B cell (primary cell): ENCODE measurements at regions not wholly inside any gene's neighbourhood (a gene's known extent, or its start where the extent isn't known, plus 50 kb on each side); places are given as distances from the start of the nearest gene placed in this dataset.

Experiments used
- ATAC-seq: fragments of 200-7000 bp; cut with Tn5 transposase; one replicate; pipeline ENCODE4 v1.10.0; 2021; ENCODE audit warnings: low read depth, mild to moderate bottlenecking, moderate number of reproducible peaks, moderate library complexity
- CTCF ChIA-PET: fragments of 350-600 bp; sonication (Branson Sonifier 250); formaldehyde crosslinking; loops from one replicate; lab custom pipeline; 2021; ENCODE audit warnings: antibody characterized with exemption, inconsistent platforms; lab: Charles Lee
- POLR2A ChIA-PET: fragments of 350-600 bp; sonication (Branson Sonifier 250); formaldehyde crosslinking; loops from one replicate; lab custom pipeline; 2021; ENCODE audit warnings: antibody characterized with exemption; lab: Charles Lee
- DNase-seq: peaks from one replicate; pipeline ENCODE4 v3.0.0; 2013
- H2AFZ ChIP-seq: 2 replicates; pipeline ENCODE4 v1.6.1; 2012; ENCODE audit warnings: mild to moderate bottlenecking, low read depth, low read length; ENCODE audit not compliant: insufficient read depth, poor library complexity, severe bottlenecking
- H3K27ac ChIP-seq, 2 donors: 1 replicate in 1 of 2; 2 replicates in 1 of 2; pipeline ENCODE4 v1.5.1; 2012 to 2013; ENCODE audit warnings: low read length in 2 of 2, mild to moderate bottlenecking in 2 of 2, moderate library complexity in 1 of 2
- H3K27me3 ChIP-seq, 4 experiments: fragments of 200-600 bp in 1 of 4; sonication (generic) in 1 of 4; replicated peaks in 1 of 4; 1 replicate in 2 of 4; 2 replicates in 2 of 4; pipeline versions ENCODE4 v1.6.1 to v1.7.0; 2013 to 2016; ENCODE audit warnings: low read length in 3 of 4, mild to moderate bottlenecking in 2 of 4, mixed read lengths in 1 of 4, moderate library complexity in 1 of 4; ENCODE audit not compliant: insufficient read depth in 4 of 4, control insufficient read depth in 3 of 4; ENCODE audit errors: control extremely low read depth in 1 of 4
- H3K36me3 ChIP-seq, 2 experiments: replicated peaks in 1 of 2; 1 replicate in 1 of 2; 2 replicates in 1 of 2; pipeline versions ENCODE4 v1.6.1 to v1.7.1; 2013; ENCODE audit warnings: low read length in 1 of 2; ENCODE audit not compliant: insufficient read depth in 2 of 2, control insufficient read depth in 1 of 2; ENCODE audit errors: control extremely low read depth in 1 of 2, extremely low read depth in 1 of 2
- H3K4me1 ChIP-seq, 2 donors: fragments of 200-600 bp in 1 of 2; sonication (generic) in 1 of 2; 1 replicate in 1 of 2; 2 replicates in 1 of 2; pipeline versions ENCODE4 v1.5.1 to v1.6.1; 2013 to 2017; ENCODE audit warnings: low read length in 2 of 2; ENCODE audit not compliant: control insufficient read depth in 2 of 2, insufficient read depth in 2 of 2
- H3K4me2 ChIP-seq: replicated peaks from 2 replicates; pipeline ENCODE3; 2012; ENCODE audit warnings: mild to moderate bottlenecking, low read depth, low read length; ENCODE audit not compliant: poor library complexity, severe bottlenecking
- H3K4me3 ChIP-seq, 5 experiments: fragments of 200-600 bp in 1 of 5; sonication (generic) in 1 of 5; 1 replicate in 3 of 5; 2 replicates in 2 of 5; pipeline versions ENCODE4 v1.5.1 to v1.7.0; 2011 to 2016; ENCODE audit warnings: low read length in 4 of 5, mild to moderate bottlenecking in 4 of 5, low read depth in 2 of 5, control low read depth in 1 of 5, moderate library complexity in 1 of 5; ENCODE audit not compliant: insufficient read depth in 1 of 5; ENCODE audit errors: control extremely low read depth in 1 of 5, extremely low read depth in 1 of 5
- H3K79me2 ChIP-seq: fragments of 200-600 bp; sonication (generic); one replicate; pipeline ENCODE4 v1.6.0; 2016; ENCODE audit warnings: low read length; ENCODE audit not compliant: control insufficient read depth, insufficient read depth
- H3K9ac ChIP-seq: fragments of 200-600 bp; sonication (generic); 2 replicates; pipeline ENCODE4 v1.6.1; 2017; ENCODE audit warnings: mild to moderate bottlenecking, low read length, moderate library complexity
- H3K9me3 ChIP-seq, 3 donors: one replicate each; pipeline versions ENCODE4 v1.6.1 to v1.7.1; 2013; ENCODE audit warnings: low read length in 2 of 3; ENCODE audit not compliant: control insufficient read depth in 2 of 3, insufficient read depth in 1 of 3; ENCODE audit errors: control extremely low read depth in 1 of 3
- H4K20me1 ChIP-seq: 2 replicates; pipeline ENCODE4 v1.6.0; 2012; ENCODE audit warnings: mild to moderate bottlenecking, low read length; ENCODE audit not compliant: insufficient read depth, control insufficient read depth, poor library complexity, severe bottlenecking
- H3K27ac Mint-ChIP-seq: one replicate; pipeline ENCODE4 v1.8.0; 2021; ENCODE audit warnings: mixed read lengths
- H3K27me3 Mint-ChIP-seq: one replicate; pipeline ENCODE4 v1.8.0; 2021; ENCODE audit warnings: mixed read lengths
- H3K4me1 Mint-ChIP-seq: one replicate; pipeline ENCODE4 v1.8.0; 2021; ENCODE audit warnings: mixed read lengths
- H3K4me3 Mint-ChIP-seq: one replicate; pipeline ENCODE4 v1.8.0; 2021; ENCODE audit warnings: mixed read lengths
- H3K9me3 Mint-ChIP-seq: one replicate; pipeline ENCODE4 v1.8.0; 2022; ENCODE audit warnings: mixed read lengths; ENCODE audit not compliant: insufficient read depth
- EZH2 ChIP-seq: IDR thresholded peaks from 2 replicates; pipeline ENCODE4 v1.6.1; 2012; ENCODE audit warnings: borderline replicate concordance, low read depth, mild to moderate bottlenecking, moderate library complexity, low read length; ENCODE audit not compliant: insufficient read depth, poor library complexity, severe bottlenecking
- WGBS: methylation state at CpG from one replicate; pipeline ENCODE4 v1.1.5; 2013; ENCODE audit warnings: missing lambda C conversion rate; ENCODE audit not compliant: insufficient coverage; 5-methylcytosine and 5-hydroxymethylcytosine counted together
- intact Hi-C: fragments of 100-400 bp; cut with micrococcal nuclease; formaldehyde crosslinking; loops from one replicate; pipeline ENCODE4 v1.10.0; 2022
- TF ChIP-seq, protein P1 (sequence below): fragments of 200-600 bp; IDR thresholded peaks from one replicate; pipeline ENCODE4 v1.8.0; 2022; ENCODE audit warnings: antibody characterized with exemption, mild to moderate bottlenecking

DNA sequence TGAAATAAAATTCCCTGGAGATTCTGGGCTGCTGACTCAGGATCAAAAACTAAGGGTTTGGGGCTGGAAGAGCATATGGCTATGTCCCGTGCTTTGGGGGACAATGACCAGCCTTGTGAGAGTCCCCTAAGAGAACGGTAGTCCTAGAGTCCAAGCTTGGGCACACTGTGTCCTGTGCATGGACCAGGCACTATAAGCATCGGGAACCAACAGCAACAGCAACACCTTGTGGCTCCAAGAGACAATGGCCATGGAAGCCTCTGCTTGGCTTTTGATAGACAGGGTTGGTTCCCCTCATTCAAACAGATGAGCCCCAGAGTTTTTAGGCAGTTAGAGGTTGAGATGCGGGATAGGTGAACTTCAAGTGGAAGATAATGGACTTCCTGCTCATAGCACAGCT lies 294.4 kb upstream of the CHAC2 start:
- Histone ChIP-seq H3K27ac (no peak overlapping the region), H3K9me3 (peaks cover 0 to 5% (median 0%) of the 10 kb centered on the region in 3 donors), H3K4me1 (no peaks in the 10 kb centered on the region), H2AFZ (no peak overlapping the region), H3K36me3 (no peaks in the 10 kb centered on the region), H3K4me3 (no peak overlapping the region), H3K79me2 (no peaks in the 10 kb centered on the region), H3K9ac (no peak overlapping the region), H3K27me3 (no peaks in the 10 kb centered on the region), H4K20me1 (no peaks in the 10 kb centered on the region), H3K4me2 (no peak overlapping the region)
- POLR2A ChIA-PET: no interaction called here
- Mint-ChIP-seq H3K9me3 (peaks cover 3% of the 10 kb centered on the region), H3K27me3 (no peaks in the 10 kb centered on the region), H3K27ac (no peak overlapping the region), H3K4me3 (no peak overlapping the region), H3K4me1 (no peaks in the 10 kb centered on the region)
- ATAC-seq (no peak), DNase-seq (no peak)
- no peak for TF ChIP-seq EZH2
- TF ChIP-seq, protein P1, sequence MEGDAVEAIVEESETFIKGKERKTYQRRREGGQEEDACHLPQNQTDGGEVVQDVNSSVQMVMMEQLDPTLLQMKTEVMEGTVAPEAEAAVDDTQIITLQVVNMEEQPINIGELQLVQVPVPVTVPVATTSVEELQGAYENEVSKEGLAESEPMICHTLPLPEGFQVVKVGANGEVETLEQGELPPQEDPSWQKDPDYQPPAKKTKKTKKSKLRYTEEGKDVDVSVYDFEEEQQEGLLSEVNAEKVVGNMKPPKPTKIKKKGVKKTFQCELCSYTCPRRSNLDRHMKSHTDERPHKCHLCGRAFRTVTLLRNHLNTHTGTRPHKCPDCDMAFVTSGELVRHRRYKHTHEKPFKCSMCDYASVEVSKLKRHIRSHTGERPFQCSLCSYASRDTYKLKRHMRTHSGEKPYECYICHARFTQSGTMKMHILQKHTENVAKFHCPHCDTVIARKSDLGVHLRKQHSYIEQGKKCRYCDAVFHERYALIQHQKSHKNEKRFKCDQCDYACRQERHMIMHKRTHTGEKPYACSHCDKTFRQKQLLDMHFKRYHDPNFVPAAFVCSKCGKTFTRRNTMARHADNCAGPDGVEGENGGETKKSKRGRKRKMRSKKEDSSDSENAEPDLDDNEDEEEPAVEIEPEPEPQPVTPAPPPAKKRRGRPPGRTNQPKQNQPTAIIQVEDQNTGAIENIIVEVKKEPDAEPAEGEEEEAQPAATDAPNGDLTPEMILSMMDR: no peak
- WGBS: 62% methylated on average over 3 of the region's 4 CpGs
- CTCF ChIA-PET: no interaction called here
- intact Hi-C loops: no loop called here

DNA sequence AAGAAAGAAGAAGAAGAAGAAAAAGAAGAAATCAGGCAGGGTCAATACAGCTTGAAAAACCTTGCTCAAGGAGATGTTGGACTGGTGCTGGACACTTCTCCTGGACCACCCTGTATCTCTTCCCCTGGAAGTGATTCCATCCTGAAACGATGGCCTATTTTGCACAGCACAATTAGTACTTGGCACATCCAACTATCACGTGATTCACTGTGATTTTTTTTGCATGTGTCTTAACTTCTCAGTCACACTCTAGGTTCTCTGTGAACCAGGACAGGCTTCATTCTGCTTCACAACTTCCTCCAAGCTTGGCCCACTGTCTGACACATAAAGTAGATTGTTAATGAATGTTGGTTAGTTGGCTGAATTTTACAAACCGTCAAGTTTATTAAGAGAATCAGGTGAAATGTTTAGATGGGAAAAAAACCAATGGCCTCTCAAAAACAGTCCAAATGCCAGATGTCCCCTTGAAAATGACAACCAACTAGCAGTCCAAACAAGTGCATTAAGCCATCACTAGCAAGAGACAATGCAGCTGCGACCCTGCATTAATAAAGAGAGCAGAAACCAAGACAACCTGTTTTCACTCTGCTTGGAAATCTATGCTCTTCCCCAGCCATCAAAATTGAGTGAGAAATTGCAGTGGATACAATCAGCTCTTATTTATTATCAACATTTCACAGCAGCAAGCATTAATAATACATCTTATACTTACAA lies 300.0 kb upstream of the CHAC2 start:
- 76% methylated on average over 2 of the region's 4 CpGs for WGBS
- no peaks in the 10 kb centered on the region for H3K9me3 Mint-ChIP-seq

More for the DNA sequence above, 300.0 kb upstream of the CHAC2 start:
- no peak overlapping the region for H3K9ac ChIP-seq
- no peaks in the 10 kb centered on the region for H3K27me3 ChIP-seq
- no peak for ATAC-seq
- peaks cover 0 to 5% (median 0%) of the 10 kb centered on the region in 3 donors for H3K9me3 ChIP-seq
- TF ChIP-seq EZH2: no peak
- H3K4me3 ChIP-seq: no peak overlapping the region
- DNase-seq: no peak
- POLR2A ChIA-PET: no interaction called here
- H3K4me3 Mint-ChIP-seq: no peak overlapping the region
- peaks cover 2% of the 10 kb centered on the region for H3K27me3 Mint-ChIP-seq
- no peaks in the 10 kb centered on the region for H3K79me2 ChIP-seq
- H4K20me1 ChIP-seq: no peaks in the 10 kb centered on the region
- H3K36me3 ChIP-seq: no peaks in the 10 kb centered on the region
- intact Hi-C loops: no loop called here
- no peak overlapping the region for H3K4me2 ChIP-seq
- no peak overlapping the region for H3K27ac Mint-ChIP-seq
- H3K4me1 Mint-ChIP-seq: no peaks in the 10 kb centered on the region
- H3K27ac ChIP-seq: no peak overlapping the region
- no peak overlapping the region for H2AFZ ChIP-seq
- CTCF ChIA-PET: no interaction called here
- no peaks in the 10 kb centered on the region for H3K4me1 ChIP-seq
